Left ventricle myocardium inferior (tissue), 1 donor: ENCODE measurements at regions not wholly inside any gene's neighbourhood (a gene's known extent, or its start where the extent isn't known, plus 50 kb on each side); places are given as distances from the start of the nearest gene placed in this dataset.

Experiments used
- DNase-seq: peaks from one replicate; pipeline ENCODE4 v3.0.0-alpha.2; 2020
- H3K27ac ChIP-seq: fragments of 200-600 bp; replicated peaks from 2 replicates; pipeline ENCODE4 v1.8.0; 2021
- H3K27me3 ChIP-seq: fragments of 200-600 bp; 2 replicates; pipeline ENCODE4 v1.8.0; 2021; ENCODE audit warnings: low read depth
- H3K36me3 ChIP-seq: fragments of 200-600 bp; 2 replicates; pipeline ENCODE4 v1.8.0; 2021
- H3K4me1 ChIP-seq: fragments of 200-600 bp; 2 replicates; pipeline ENCODE4 v1.8.0; 2021
- H3K4me3 ChIP-seq: fragments of 200-600 bp; 2 replicates; pipeline ENCODE4 v1.8.0; 2021; ENCODE audit warnings: mild to moderate bottlenecking, moderate library complexity
- H3K9me3 ChIP-seq: fragments of 200-600 bp; replicated peaks from 2 replicates; pipeline ENCODE4 v1.8.0; 2021
- intact Hi-C: fragments of 100-400 bp; cut with micrococcal nuclease; formaldehyde crosslinking; loops from one replicate; pipeline ENCODE4 v1.11.0; 2022
- TF ChIP-seq, protein P1 (sequence below): fragments of 200-600 bp; IDR thresholded peaks from 2 replicates; pipeline ENCODE4 v1.8.0; 2021; ENCODE audit warnings: antibody characterized with exemption, mild to moderate bottlenecking, borderline replicate concordance
- donor health status: DM: no; HTN: yes; CAD: no; lungs with severe emphysema.

DNA sequence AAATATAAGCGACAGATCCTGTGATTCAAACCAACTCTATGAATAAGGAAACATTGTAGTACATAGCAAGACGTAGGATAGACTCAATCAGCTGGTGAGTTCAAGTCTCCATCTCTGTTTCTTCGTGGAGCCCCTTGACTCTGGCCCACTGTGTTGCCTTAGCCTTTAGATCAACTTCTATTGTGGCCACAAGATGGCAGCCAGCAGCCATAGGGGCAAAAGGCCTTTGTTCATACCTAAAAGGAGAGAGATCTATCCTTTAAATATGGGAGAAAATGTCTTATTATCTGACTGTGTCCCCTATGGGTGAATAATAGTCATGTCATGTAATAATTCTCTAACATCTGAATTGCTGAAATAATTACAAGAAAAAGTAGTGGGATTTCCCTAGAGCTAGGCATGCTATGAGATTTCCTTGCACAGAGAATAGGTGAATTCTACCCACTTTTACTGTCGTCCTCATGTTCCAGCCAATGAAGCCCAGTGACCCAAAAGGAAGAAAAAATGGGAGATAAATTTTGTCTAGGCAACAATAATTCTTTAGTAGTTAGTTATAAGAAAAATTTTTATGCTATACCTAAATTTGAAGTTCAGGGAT lies 129.4 kb downstream of the PCDH20 start:
- TF ChIP-seq, protein P1, sequence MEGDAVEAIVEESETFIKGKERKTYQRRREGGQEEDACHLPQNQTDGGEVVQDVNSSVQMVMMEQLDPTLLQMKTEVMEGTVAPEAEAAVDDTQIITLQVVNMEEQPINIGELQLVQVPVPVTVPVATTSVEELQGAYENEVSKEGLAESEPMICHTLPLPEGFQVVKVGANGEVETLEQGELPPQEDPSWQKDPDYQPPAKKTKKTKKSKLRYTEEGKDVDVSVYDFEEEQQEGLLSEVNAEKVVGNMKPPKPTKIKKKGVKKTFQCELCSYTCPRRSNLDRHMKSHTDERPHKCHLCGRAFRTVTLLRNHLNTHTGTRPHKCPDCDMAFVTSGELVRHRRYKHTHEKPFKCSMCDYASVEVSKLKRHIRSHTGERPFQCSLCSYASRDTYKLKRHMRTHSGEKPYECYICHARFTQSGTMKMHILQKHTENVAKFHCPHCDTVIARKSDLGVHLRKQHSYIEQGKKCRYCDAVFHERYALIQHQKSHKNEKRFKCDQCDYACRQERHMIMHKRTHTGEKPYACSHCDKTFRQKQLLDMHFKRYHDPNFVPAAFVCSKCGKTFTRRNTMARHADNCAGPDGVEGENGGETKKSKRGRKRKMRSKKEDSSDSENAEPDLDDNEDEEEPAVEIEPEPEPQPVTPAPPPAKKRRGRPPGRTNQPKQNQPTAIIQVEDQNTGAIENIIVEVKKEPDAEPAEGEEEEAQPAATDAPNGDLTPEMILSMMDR: peak; percentile 16
- Histone ChIP-seq H3K27ac (no peak overlapping the region), H3K4me1 (no peaks in the 10 kb centered on the region), H3K36me3 (no peaks in the 10 kb centered on the region), H3K4me3 (no peak overlapping the region), H3K27me3 (no peaks in the 10 kb centered on the region), H3K9me3 (no peaks in the 10 kb centered on the region)
- no peak for DNase-seq
- intact Hi-C loops: no loop called here

DNA sequence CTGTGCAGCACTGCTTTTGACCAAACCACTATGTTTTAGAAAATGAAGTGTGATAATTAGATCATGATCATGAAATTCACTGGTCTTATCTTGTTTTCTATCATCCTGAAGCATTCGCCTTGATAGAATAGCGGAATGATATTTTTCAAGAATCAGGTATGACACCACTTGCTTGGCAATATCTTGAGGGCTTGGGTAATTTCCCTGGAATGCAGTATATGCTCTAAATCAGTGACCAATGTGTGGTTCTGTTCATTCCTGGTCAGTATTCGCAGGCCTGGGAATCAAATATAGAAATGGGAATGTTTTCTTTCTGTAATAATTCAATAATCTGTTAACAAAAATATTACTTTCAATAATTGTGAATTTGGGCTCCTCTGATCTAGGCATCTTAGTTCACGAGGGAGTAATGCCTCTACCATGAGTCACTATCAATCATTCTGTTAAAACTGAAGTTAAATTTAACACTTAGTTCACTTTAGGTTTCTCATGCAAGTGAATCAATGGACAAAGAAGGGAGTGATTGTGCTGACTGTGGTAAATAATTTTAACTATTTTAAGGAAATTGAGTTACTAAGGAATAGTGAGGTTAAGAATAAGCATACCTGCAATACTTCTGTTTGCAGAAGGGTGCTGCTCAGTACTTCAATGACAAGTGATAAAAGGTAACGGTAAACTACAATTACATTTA lies 137.9 kb downstream of the PCDH20 start:
- Histone ChIP-seq H3K4me3 (no peak overlapping the region), H3K36me3 (no peaks in the 10 kb centered on the region), H3K27ac (no peak overlapping the region), H3K4me1 (no peaks in the 10 kb centered on the region), H3K27me3 (no peaks in the 10 kb centered on the region), H3K9me3 (peaks cover 20% of the 10 kb centered on the region)
- no peak for DNase-seq
- intact Hi-C loops: no loop called here
- TF ChIP-seq, protein P1: no peak

DNA sequence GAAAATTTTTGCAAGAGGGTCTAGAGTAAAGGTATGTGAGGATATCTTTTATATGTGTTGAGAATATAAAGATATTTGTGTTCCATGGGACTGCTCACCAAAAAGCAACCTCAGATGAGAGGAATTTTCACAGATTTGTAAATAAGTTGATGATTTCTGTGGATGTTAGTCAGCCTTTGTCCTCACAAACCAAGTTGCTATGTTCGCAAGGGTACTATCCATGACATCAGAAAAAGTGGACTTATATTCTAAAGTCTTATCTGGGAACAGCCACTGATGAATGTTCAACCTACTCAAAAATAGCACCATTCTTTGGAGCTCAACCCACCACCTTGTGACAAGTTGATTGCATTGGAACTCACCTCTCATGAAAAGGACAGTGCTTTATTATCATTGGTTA lies 138.6 kb downstream of the PCDH20 start:
- H3K36me3 ChIP-seq: no peaks in the 10 kb centered on the region
- TF ChIP-seq, protein P1: no peak
- peaks cover 20% of the 10 kb centered on the region for H3K9me3 ChIP-seq
- H3K4me1 ChIP-seq: no peaks in the 10 kb centered on the region
- intact Hi-C loops: no loop called here
- DNase-seq: no peak
- no peak overlapping the region for H3K27ac ChIP-seq
- H3K27me3 ChIP-seq: no peaks in the 10 kb centered on the region
- no peak overlapping the region for H3K4me3 ChIP-seq

DNA sequence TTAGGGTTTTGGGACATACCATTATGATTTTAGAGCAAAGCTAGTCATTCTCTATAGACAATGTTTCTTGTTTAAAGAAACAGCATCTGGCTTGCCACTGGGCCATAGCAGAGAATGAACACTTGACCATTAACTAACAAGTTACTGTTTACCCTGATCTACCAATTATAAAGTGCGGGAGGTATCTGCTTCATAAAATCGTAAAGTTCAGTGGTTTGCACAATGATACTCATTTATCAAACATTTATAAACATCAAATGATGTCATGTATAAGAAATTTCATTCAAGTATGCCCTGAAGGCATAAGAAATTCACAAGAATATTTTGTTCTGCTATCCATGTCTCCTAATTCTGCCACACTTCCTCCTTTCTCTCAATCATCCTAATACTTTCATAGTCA lies 139.2 kb downstream of the PCDH20 start:
- Histone ChIP-seq H3K27ac (no peak overlapping the region), H3K36me3 (no peaks in the 10 kb centered on the region), H3K4me1 (no peaks in the 10 kb centered on the region), H3K4me3 (no peak overlapping the region), H3K27me3 (no peaks in the 10 kb centered on the region), H3K9me3 (peaks cover 21% of the 10 kb centered on the region)
- intact Hi-C loops: no loop called here
- TF ChIP-seq, protein P1: no peak
- DNase-seq: no peak

- TF ChIP-seq, protein P1: no peak
- H3K4me3 ChIP-seq: no peak overlapping the region
- H3K4me1 ChIP-seq: no peaks in the 10 kb centered on the region
- H3K36me3 ChIP-seq: no peaks in the 10 kb centered on the region
- no peaks in the 10 kb centered on the region for H3K27me3 ChIP-seq
- DNase-seq: no peak
- intact Hi-C loops: no loop called here
- H3K27ac ChIP-seq: no peak overlapping the region
- H3K9me3 ChIP-seq: peaks cover 27% of the 10 kb centered on the region
Observed at GRCh38 chr13:61275736-61276135, 139.9 kb downstream of the PCDH20 start.
